Gastroesophageal sphincter (tissue), 4 donors: ENCODE measurements at regions not wholly inside any gene's neighbourhood (a gene's known extent, or its start where the extent isn't known, plus 50 kb on each side); places are given as distances from the start of the nearest gene placed in this dataset.
"Not testable (repeated sequence)": the region's sequence is repeated elsewhere in the genome, so short reads cannot be mapped to it uniquely, and the experiment has no call there.

Experiments used
- ATAC-seq: fragments of 150-250 bp; one replicate; pipeline ENCODE4 v1.9.1; 2016; ENCODE audit warnings: mild to moderate bottlenecking, moderate library complexity
- H3K27ac ChIP-seq, 4 donors: fragments of 200-600 bp; sonication (generic) in 3 of 4; 1 replicate in 3 of 4; 2 replicates in 1 of 4; pipeline ENCODE4 v1.5.1; 2016 to 2019
- H3K27me3 ChIP-seq: fragments of 200-600 bp; sonication (generic); one replicate; pipeline ENCODE4 v1.5.1; 2019
- H3K36me3 ChIP-seq, 2 donors: fragments of 200-600 bp; sonication (generic); one replicate each; pipeline ENCODE4 v1.5.1; 2019; ENCODE audit warnings: control low read depth in 1 of 2
- H3K4me1 ChIP-seq, 3 donors: fragments of 200-600 bp; sonication (generic); 1 replicate in 2 of 3; 2 replicates in 1 of 3; pipeline ENCODE4 v1.5.1; 2016 to 2019; ENCODE audit warnings: control low read depth in 2 of 3
- H3K4me3 ChIP-seq, 2 donors: fragments of 200-600 bp; sonication (generic); one replicate each; pipeline ENCODE4 v1.5.1; 2019; ENCODE audit warnings: mild to moderate bottlenecking in 1 of 2, moderate library complexity in 1 of 2
- H3K9me3 ChIP-seq, 3 donors: fragments of 200-600 bp; sonication (generic); one replicate each; pipeline ENCODE4 v1.5.1; 2017 to 2019; ENCODE audit warnings: control low read depth in 2 of 3
- CTCF ChIP-seq, 4 experiments: fragments of 200-600 bp in 2 of 4; fragments of 450-650 bp in 2 of 4; sonication (generic) in 1 of 4; IDR thresholded peaks; one replicate each; pipeline ENCODE4 v1.5.1; 2017 to 2019; ENCODE audit warnings: antibody characterized with exemption in 4 of 4, mild to moderate bottlenecking in 2 of 4, moderate library complexity in 2 of 4
- EP300 ChIP-seq: sonication (generic); formaldehyde crosslinking; IDR thresholded peaks from one replicate; pipeline ENCODE4 v1.6.1; 2017; ENCODE audit warnings: antibody characterized with exemption, mild to moderate bottlenecking
- POLR2A ChIP-seq, 2 donors: fragments of 450-650 bp; IDR thresholded peaks; one replicate each; pipeline ENCODE4 v1.6.1; 2017; ENCODE audit warnings: antibody characterized with exemption in 2 of 2, mild to moderate bottlenecking in 2 of 2, moderate library complexity in 1 of 2
- POLR2AphosphoS5 ChIP-seq: sonication (generic); formaldehyde crosslinking; IDR thresholded peaks from one replicate; pipeline ENCODE4 v1.6.1; 2017; ENCODE audit warnings: antibody characterized with exemption
- WGBS, 2 donors: methylation state at CpG; one replicate each; pipeline ENCODE4 v1.1.5; 2018; ENCODE audit warnings: low coverage in 1 of 2; 5-methylcytosine and 5-hydroxymethylcytosine counted together

GRCh38 chr20:48437146-48437545, 390.7 kb downstream of the PREX1 start:
- H3K36me3 ChIP-seq = no peaks in the 10 kb centered on the region
- TF ChIP-seq EP300 = no peak
- TF ChIP-seq CTCF (IDR thresholded peaks at IDR 0.05) = no peak
- TF ChIP-seq POLR2AphosphoS5 = no peak
- no peak for TF ChIP-seq POLR2A (IDR thresholded peaks at IDR 0.05)
- no peak overlapping the region for H3K4me3 ChIP-seq
- no peaks in the 10 kb centered on the region for H3K9me3 ChIP-seq
- no peaks in the 10 kb centered on the region for H3K27me3 ChIP-seq
- H3K4me1 ChIP-seq = no peaks in the 10 kb centered on the region
- 50 to 84% methylated on average over 2 to 5 of the region's 5 CpGs for WGBS, 2 donors
- no peak overlapping the region for H3K27ac ChIP-seq
- no peak for ATAC-seq

GRCh38 chr20:48436609-48437008, 391.2 kb downstream of the PREX1 start:
- 50 to 52% methylated on average over 6 to 8 of the region's 8 CpGs for WGBS, 2 donors
- not testable (repeated sequence) for H3K9me3 ChIP-seq, H3K36me3 ChIP-seq, H3K27ac ChIP-seq, H3K4me1 ChIP-seq, H3K27me3 ChIP-seq, H3K4me3 ChIP-seq, ATAC-seq

GRCh38 chr20:48433178-48433577, 394.6 kb downstream of the PREX1 start:
- H3K27ac ChIP-seq = no peak overlapping the region
- no peaks in the 10 kb centered on the region for H3K27me3 ChIP-seq
- ATAC-seq = no peak
- H3K4me3 ChIP-seq = no peak overlapping the region
- no peaks in the 10 kb centered on the region for H3K4me1 ChIP-seq
- TF ChIP-seq CTCF (IDR thresholded peaks at IDR 0.05) = no peak
- TF ChIP-seq POLR2A (IDR thresholded peaks at IDR 0.05) = no peak
- no peak for TF ChIP-seq EP300
- TF ChIP-seq POLR2AphosphoS5 = no peak
- 83 to 88% methylated on average over 4 of the region's 4 CpGs for WGBS, 2 donors
- no peaks in the 10 kb centered on the region for H3K9me3 ChIP-seq
- H3K36me3 ChIP-seq = no peaks in the 10 kb centered on the region

- Histone ChIP-seq H3K9me3 (no peaks in the 10 kb centered on the region), H3K4me3 (no peak overlapping the region), H3K27me3 (no peaks in the 10 kb centered on the region), H3K36me3 (no peaks in the 10 kb centered on the region), H3K27ac (no peak overlapping the region), H3K4me1 (no peaks in the 10 kb centered on the region)
- no peak for TF ChIP-seq EP300
- TF ChIP-seq CTCF (IDR thresholded peaks at IDR 0.05) = no peak
- no peak for TF ChIP-seq POLR2A (IDR thresholded peaks at IDR 0.05)
- no peak for TF ChIP-seq POLR2AphosphoS5
- no peak for ATAC-seq
- WGBS, 2 donors = 79% methylated on average over 5 of the region's 5 CpGs; no CpG with 5 or more reads in 1 of the 2 donors
Measured at GRCh38 chr20:48432494-48432832, 395.3 kb downstream of the PREX1 start.

GRCh38 chr20:48431653-48432493, 395.9 kb downstream of the PREX1 start:
- 59 to 78% methylated on average over 7 to 8 of the region's 9 CpGs for WGBS, 2 donors
- Histone ChIP-seq H3K27ac (no peak overlapping the region), H3K4me3 (no peak overlapping the region), H3K27me3 (peaks cover 5% of the 10 kb centered on the region), H3K4me1 (no peaks in the 10 kb centered on the region), H3K9me3 (no peaks in the 10 kb centered on the region), H3K36me3 (no peaks in the 10 kb centered on the region)
- TF ChIP-seq POLR2A (IDR thresholded peaks at IDR 0.05) (no peak), EP300 (no peak), POLR2AphosphoS5 (no peak), CTCF (IDR thresholded peaks at IDR 0.05) (no peak)
- no peak for ATAC-seq
